Skin epidermis (tissue), 12 donors: ENCODE measurements at regions not wholly inside any gene's neighbourhood (a gene's known extent, or its start where the extent isn't known, plus 50 kb on each side); places are given as distances from the start of the nearest gene placed in this dataset.
"Not testable (repeated sequence)": the region's sequence is repeated elsewhere in the genome, so short reads cannot be mapped to it uniquely, and the experiment has no call there.

Experiments used
- H3K27ac ChIP-seq, 21 experiments: fragments of 200-600 bp; sonication (generic) in 11 of 21; one replicate each; pipeline ENCODE4 v1.5.0; 2020; ENCODE audit warnings: mild to moderate bottlenecking in 3 of 21, inconsistent platforms in 2 of 21, moderate library complexity in 2 of 21
- H3K4me3 ChIP-seq, 7 experiments: fragments of 200-600 bp; sonication (generic) in 2 of 7; one replicate each; pipeline ENCODE4 v1.5.0; 2020; ENCODE audit warnings: inconsistent platforms in 2 of 7, mild to moderate bottlenecking in 2 of 7, moderate library complexity in 1 of 7

DNA sequence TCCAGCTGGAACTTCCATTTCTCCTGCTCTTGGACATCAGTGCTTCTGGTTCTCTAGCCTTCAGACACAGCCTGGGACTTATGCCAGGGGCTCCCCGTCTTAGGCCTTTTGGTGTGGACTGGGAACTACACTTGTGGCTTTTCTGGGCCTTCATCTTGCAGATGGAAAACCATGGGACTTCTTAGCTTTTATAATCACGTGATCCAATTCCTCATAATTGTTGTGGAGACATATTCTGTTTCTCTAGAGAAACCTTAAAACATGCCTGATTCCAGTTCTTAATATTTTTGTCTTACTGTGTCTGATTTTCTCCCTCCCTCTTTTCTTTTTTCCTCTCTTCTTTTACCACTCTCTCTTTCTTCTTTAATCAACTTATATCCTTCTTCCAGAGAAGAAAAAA, 224.2 kb upstream of the FOXP2 start:
- Histone ChIP-seq H3K27ac (no peak overlapping the region), H3K4me3 (no peak overlapping the region)

- Histone ChIP-seq H3K4me3 (no peak overlapping the region), H3K27ac (no peak overlapping the region)
These were observed 231.1 kb upstream of the FOXP2 start for GRCh38 chr7:114183311-114184088.

DNA sequence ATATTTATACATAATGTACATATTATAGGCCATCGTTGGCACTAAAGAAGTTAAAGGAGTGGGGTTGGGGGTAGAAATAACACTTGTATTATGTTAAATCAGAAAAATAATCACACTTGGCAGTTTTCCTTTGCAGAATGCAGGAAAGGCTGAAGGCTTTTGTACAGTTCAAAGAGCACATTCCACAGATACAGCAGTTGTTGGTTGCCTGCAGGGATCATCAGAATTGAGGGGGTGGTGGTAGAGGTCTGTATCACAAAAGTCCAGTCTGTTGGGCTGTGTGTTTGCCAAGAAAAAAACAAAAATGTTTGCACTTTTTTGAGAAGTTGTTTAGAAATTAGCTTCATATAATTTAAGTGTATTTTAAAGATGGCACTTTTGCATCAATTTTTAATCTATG, 231.8 kb upstream of the FOXP2 start:
- H3K27ac ChIP-seq: no peak overlapping the region
- H3K4me3 ChIP-seq: no peak overlapping the region

GRCh38 chr7:114181280-114181679, 233.3 kb upstream of the FOXP2 start:
- H3K27ac ChIP-seq: no peak overlapping the region
- H3K4me3 ChIP-seq: no peak overlapping the region

- H3K4me3 ChIP-seq: no peak overlapping the region
- no peak overlapping the region for H3K27ac ChIP-seq
These were observed 233.9 kb upstream of the FOXP2 start for GRCh38 chr7:114180556-114181266.

DNA sequence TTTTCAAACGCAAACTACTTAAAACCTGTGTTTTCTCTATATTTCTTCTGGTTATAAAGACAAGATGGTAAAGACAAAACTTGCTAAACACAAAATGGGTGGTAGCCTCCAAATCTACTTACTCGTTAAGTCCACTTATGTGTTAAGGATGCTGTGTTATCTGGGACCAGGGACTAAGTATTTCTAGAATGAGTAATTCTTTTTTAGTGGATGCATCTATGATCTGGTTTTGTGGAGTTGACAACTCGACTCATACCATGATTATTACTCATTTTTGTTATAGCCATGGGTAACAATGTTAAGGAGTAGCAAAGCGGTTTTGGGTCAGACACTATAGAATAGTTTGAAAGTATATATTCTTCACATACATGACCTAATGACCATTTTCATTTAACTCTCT, 239.5 kb upstream of the FOXP2 start:
- Histone ChIP-seq H3K4me3 (no peak overlapping the region), H3K27ac (no peak overlapping the region)

DNA sequence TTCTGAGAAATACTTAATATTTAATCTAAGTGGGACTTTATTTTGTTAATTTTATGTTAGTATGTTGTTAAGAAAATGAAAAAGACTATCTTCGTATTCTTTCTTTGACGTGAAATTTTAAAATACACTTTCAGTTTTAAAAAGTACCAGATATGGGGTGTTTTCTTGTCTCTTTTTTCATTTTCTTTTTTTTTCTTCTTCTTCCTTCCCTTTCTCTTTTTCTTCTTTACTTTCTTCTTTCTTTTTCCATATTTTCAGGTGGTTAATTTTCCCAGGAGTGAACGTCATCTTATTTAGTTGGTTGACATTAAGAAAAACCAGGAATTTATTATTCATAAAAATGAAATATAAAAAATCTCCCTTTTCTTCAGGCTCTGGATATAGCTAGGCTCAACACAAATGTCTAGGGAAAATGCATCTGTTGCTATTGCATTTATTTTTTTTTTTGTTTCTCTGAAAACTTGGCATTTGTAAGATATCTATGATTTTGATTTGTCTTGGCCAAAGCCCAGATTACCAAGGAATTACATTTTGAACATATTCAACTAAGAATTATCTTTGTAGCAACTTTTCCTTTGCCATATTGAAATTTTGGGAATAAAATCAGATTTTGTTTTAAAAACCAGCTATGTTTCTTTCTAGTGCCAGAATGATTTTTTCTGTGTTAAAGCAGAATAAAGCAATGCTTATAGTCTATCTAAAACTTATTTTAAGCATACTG, 241.3 kb upstream of the FOXP2 start:
- Histone ChIP-seq H3K4me3 (no peak overlapping the region), H3K27ac (no peak overlapping the region)

DNA sequence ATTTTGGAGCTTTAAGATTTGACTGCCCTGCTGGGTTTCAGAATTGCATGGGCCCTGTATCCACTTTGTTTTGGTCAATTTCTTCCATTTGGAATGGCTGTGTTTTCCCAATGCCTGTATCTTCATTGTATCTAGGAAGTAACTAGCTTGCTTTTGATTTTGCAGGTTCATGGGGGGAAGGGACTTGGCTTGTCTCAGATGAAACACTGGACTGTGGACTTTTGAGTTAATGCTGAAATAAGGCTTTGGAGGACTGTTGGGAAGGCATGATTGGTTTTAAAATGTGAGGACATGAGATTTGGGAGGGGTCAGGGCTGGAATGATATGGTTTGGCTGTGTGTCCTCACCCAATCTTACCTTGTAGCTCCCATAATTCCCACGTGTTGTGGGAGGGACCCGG, 245.2 kb upstream of the FOXP2 start:
- H3K4me3 ChIP-seq, H3K27ac ChIP-seq: not testable (repeated sequence)

GRCh38 chr7:114160925-114161324, 242.1 kb upstream of the PPP1R3A start:
- Histone ChIP-seq H3K4me3 (no peak overlapping the region), H3K27ac (no peak overlapping the region)

- no peak overlapping the region for H3K27ac ChIP-seq
These were observed 240.0 kb upstream of the PPP1R3A start for GRCh38 chr7:114158854-114159253.

DNA sequence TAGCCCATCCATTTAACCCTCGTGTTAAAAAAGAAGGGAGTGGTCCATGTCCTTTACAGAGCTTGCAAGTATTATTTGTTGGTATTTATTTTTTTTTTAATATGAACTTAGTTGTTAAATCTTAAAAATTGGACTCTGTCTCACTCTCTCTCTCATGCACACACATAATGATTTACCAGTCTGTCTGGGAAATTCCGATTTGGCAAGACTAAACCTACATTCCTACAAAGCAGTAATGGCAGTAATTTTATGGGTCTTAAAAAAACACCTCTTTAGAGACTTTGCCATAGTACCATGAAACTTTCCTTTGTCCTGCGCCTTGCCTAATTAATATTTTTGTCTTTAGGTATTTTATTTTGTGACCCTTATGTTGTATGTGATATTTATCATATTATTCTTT, 239.5 kb upstream of the PPP1R3A start:
- Histone ChIP-seq H3K27ac (no peak overlapping the region), H3K4me3 (no peak overlapping the region)

More at GRCh38 chr7:114158854-114159253, 240.0 kb upstream of the PPP1R3A start:
- H3K4me3 ChIP-seq: no peak overlapping the region

GRCh38 chr7:114156178-114156577, 237.4 kb upstream of the PPP1R3A start:
- no peak overlapping the region for H3K4me3 ChIP-seq
- H3K27ac ChIP-seq: no peak overlapping the region

DNA sequence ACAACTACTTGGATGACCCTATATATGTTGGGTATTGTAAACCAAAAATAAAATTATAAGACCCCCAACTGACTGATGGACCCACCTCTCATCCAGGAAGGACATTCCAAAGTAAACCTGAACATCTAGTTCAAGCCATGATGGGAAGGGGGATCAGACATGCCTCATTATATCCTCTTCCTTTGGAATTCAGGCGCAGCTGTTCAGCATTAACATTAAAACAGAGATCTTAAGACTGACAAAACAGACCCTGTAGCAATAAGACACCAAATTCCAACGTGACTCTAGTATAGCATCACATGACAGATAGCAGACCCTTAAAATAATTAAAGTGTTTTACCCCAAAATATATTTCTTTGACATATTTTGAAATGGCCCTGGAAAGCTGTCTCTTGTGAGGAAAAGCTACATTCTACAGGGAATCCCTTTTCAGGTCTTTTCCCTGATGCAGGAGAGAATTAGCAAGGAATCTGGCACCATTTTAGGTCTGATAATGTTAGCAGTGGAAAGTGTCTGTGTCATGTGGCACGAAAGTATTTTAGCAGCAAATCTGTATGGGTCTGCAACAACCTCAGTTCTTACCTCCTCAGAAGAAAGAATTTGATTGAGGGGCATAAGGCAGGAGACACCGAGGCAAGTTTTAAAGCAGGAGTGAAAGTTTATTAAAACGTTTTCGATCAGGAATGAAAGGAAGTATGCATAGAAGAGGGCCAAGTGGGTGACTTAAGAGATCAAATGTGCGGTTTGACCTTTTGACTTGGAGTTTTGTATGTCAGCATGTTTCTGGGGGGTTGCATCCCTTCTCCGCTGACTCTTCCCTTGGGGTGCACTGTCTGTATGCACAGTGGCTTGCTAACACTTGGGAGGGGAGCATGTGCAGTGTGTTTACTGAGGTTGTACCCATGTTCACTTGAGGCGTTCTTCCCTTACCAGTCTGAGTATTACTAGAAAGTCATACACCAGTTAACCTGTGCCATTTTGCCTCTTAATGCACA, 236.6 kb upstream of the PPP1R3A start:
- no peak overlapping the region for H3K27ac ChIP-seq
- no peak overlapping the region for H3K4me3 ChIP-seq

- H3K27ac ChIP-seq: no peak overlapping the region
- no peak overlapping the region for H3K4me3 ChIP-seq
These were observed 234.9 kb upstream of the PPP1R3A start for GRCh38 chr7:114153700-114154099.

GRCh38 chr7:114152314-114152938, 233.6 kb upstream of the PPP1R3A start:
- Histone ChIP-seq H3K4me3 (no peak overlapping the region), H3K27ac (no peak overlapping the region)

- Histone ChIP-seq H3K4me3 (no peak overlapping the region), H3K27ac (no peak overlapping the region)
These were observed 233.0 kb upstream of the PPP1R3A start for GRCh38 chr7:114151777-114152176.

GRCh38 chr7:114150689-114151088, 231.9 kb upstream of the PPP1R3A start:
- Histone ChIP-seq H3K4me3 (no peak overlapping the region), H3K27ac (no peak overlapping the region)

GRCh38 chr7:114148779-114149178, 230.0 kb upstream of the PPP1R3A start:
- Histone ChIP-seq H3K4me3 (no peak overlapping the region), H3K27ac (no peak overlapping the region)

DNA sequence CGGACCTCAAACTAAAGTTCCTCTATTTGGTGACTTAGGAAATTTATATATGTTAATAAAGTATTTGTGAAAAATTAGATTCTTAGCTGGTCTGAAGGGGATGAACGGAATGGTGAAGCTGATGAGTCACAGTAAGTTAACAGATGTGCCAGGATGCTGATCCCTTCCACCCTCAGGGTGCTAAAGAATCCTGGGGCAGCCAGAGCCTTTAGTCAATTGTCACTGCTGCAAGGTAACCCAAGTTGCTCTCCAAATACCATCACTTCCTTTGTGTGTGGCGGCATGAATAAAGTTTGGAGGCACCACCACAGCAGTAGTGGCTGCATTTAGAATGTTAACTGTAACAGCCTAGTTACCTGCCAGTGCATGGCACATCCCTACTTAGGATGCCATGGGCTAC, 222.6 kb upstream of the PPP1R3A start:
- no peak overlapping the region for H3K4me3 ChIP-seq
- no peak overlapping the region for H3K27ac ChIP-seq
